ENCODE measurements at regions not wholly inside any gene's neighbourhood (a gene's known extent, or its start where the extent isn't known, plus 50 kb on each side); places are given as distances from the start of the nearest gene placed in this dataset.

GRCh38 chrY:21174697-21175463 lies 336.3 kb upstream of the RBMY1B start:
- no peak for DNase-seq (ENCODE audit: low spot score)

GRCh38 chrY:21175505-21175904 lies 335.6 kb upstream of the RBMY1B start:
- no peak for DNase-seq (ENCODE audit: low spot score)

GRCh38 chrY:21177306-21177800 lies 333.8 kb upstream of the RBMY1B start:
- no peak for DNase-seq (ENCODE audit: low spot score)

- no peak for DNase-seq (ENCODE audit: low spot score)
These were observed 332.9 kb upstream of the RBMY1B start for GRCh38 chrY:21178281-21178680.

GRCh38 chrY:21180921-21181320 lies 330.2 kb upstream of the RBMY1B start:
- DNase-seq (ENCODE audit: low spot score): no peak

- no peak for DNase-seq (ENCODE audit: low spot score)
These were observed 326.9 kb upstream of the RBMY1B start for GRCh38 chrY:21184271-21184670.

GRCh38 chrY:21185419-21186105 lies 325.6 kb upstream of the RBMY1B start:
- no peak for DNase-seq (ENCODE audit: low spot score)

- no peak for DNase-seq (ENCODE audit: low spot score)
These were observed 318.4 kb upstream of the RBMY1B start for GRCh38 chrY:21192694-21193093.

GRCh38 chrY:21200246-21200645 lies 310.9 kb upstream of the RBMY1B start:
- no peak for DNase-seq (ENCODE audit: low spot score)

GRCh38 chrY:21227849-21228248 lies 283.3 kb upstream of the RBMY1B start:
- no peak for DNase-seq (ENCODE audit: low spot score)

GRCh38 chrY:21240221-21240620 lies 270.9 kb upstream of the RBMY1B start:
- DNase-seq (ENCODE audit: low spot score): no peak

GRCh38 chrY:21240662-21241310 lies 270.4 kb upstream of the RBMY1B start:
- DNase-seq (ENCODE audit: low spot score): no peak

GRCh38 chrY:21242793-21243192 lies 268.3 kb upstream of the RBMY1B start:
- no peak for DNase-seq (ENCODE audit: low spot score)

GRCh38 chrY:21246780-21247179 lies 264.4 kb upstream of the RBMY1B start:
- no peak for DNase-seq (ENCODE audit: low spot score)

- no peak for DNase-seq (ENCODE audit: low spot score)
These were observed 262.5 kb upstream of the RBMY1B start for GRCh38 chrY:21248591-21248990.

GRCh38 chrY:21253455-21254248 lies 257.5 kb upstream of the RBMY1B start:
- DNase-seq (ENCODE audit: low spot score): no peak

- no peak for DNase-seq (ENCODE audit: low spot score)
These were observed 256.7 kb upstream of the RBMY1B start for GRCh38 chrY:21254476-21254875.

GRCh38 chrY:21256820-21257219 lies 254.3 kb upstream of the RBMY1B start:
- DNase-seq (ENCODE audit: low spot score): no peak

GRCh38 chrY:21259707-21260106 lies 251.4 kb upstream of the RBMY1B start:
- no peak for DNase-seq (ENCODE audit: low spot score)

GRCh38 chrY:21260325-21260724 lies 250.8 kb upstream of the RBMY1B start:
- no peak for DNase-seq (ENCODE audit: low spot score)

GRCh38 chrY:21261158-21261557 lies 250.0 kb upstream of the RBMY1B start:
- DNase-seq (ENCODE audit: low spot score): no peak

- no peak for DNase-seq (ENCODE audit: low spot score)
These were observed 244.4 kb upstream of the RBMY1B start for GRCh38 chrY:21266751-21267150.
